ENCODE measurements at regions not wholly inside any gene's neighbourhood (a gene's known extent, or its start where the extent isn't known, plus 50 kb on each side); places are given as distances from the start of the nearest gene placed in this dataset.

GRCh38 chr11:70579316-70579955, 181.1 kb downstream of the CTTN start:
- ATAC-seq (ENCODE audit: insufficient read depth, low read depth): no peak
- no peak overlapping the region for H3K9ac ChIP-seq (ENCODE audit: low read depth, low read length)
- no peaks in the 10 kb centered on the region for H3K9me3 ChIP-seq (ENCODE audit: insufficient read depth, low read length, severe bottlenecking)
- TF ChIP-seq CTCF (IDR thresholded peaks at IDR 0.05; ENCODE audit: borderline replicate concordance, extremely low read depth, low read length, poor library complexity, severe bottlenecking) (no peak), EZH2 (IDR thresholded peaks at IDR 0.05; ENCODE audit: borderline replicate concordance, low read depth, low read length, severe bottlenecking) (no peak)
- no peak for DNase-seq
- H3K27me3 ChIP-seq (ENCODE audit: insufficient read depth, low read length, poor library complexity): no peaks in the 10 kb centered on the region
- no peak overlapping the region for H2AFZ ChIP-seq (ENCODE audit: low read depth, low read length)
- no peaks in the 10 kb centered on the region for H3K79me2 ChIP-seq (ENCODE audit: insufficient read depth, low read length)
- H3K36me3 ChIP-seq (ENCODE audit: insufficient read depth, low read length): no peaks in the 10 kb centered on the region
- no peak overlapping the region for H3K27ac ChIP-seq (ENCODE audit: low read length)
- no peak overlapping the region for H3K4me3 ChIP-seq (ENCODE audit: low read depth in 1 of 2, low read length in 2 of 2)
- H3K4me1 ChIP-seq (ENCODE audit: insufficient read depth, low read length): no peaks in the 10 kb centered on the region
- H4K20me1 ChIP-seq (ENCODE audit: insufficient read depth, low read length): peaks cover 25% of the 10 kb centered on the region
- no peak overlapping the region for H3K4me2 ChIP-seq (ENCODE audit: insufficient read depth, low read length)

DNA sequence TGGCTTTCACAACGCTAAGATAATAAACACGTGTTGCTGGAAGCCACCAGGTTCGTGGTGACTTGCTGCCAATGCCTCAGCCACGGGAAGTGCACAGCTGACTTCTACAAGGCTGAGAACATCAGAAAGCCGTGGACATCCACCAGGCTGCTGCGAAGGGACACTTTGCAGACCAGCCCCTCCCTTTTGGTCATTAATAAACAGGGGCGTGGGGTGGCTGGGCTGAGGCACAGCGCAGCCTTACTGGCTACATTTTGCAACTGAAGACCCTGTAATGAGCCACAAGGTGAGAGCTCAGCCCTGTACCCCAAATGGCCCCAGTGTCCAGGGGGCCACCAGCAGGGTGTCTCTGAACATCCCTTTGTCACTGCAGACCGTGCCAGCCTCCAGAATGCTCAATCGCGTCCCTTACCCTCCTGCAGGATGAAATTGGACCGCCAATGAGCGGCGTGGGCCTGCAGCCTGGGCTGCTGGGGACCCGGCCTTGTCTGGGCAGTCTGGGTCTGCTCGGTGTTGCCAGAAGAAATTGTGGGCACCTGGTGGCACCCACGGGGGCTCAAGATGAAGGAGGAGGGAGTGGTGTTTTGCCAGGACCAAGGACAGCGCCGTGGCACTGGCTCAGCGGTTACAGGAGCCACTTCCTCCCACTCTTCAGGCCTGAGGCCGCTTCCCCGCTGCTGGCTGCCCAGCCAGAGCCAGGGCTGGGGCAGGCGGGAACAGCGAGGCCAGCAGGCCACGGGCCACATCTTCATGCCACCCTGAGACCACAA, 181.9 kb downstream of the CTTN start:
- H3K27me3 ChIP-seq (ENCODE audit: insufficient read depth, low read length, poor library complexity): no peaks in the 10 kb centered on the region
- H3K27ac ChIP-seq (ENCODE audit: low read length): no peak overlapping the region
- no peaks in the 10 kb centered on the region for H3K4me1 ChIP-seq (ENCODE audit: insufficient read depth, low read length)
- no peaks in the 10 kb centered on the region for H3K9me3 ChIP-seq (ENCODE audit: insufficient read depth, low read length, severe bottlenecking)
- ATAC-seq (ENCODE audit: insufficient read depth, low read depth) (peak; percentile 49; the same call in 1 of the 3 replicates), DNase-seq (peak; percentile 37)
- no peaks in the 10 kb centered on the region for H3K36me3 ChIP-seq (ENCODE audit: insufficient read depth, low read length)
- H3K9ac ChIP-seq (ENCODE audit: low read depth, low read length): no peak overlapping the region
- H3K4me3 ChIP-seq (ENCODE audit: low read depth in 1 of 2, low read length in 2 of 2): no peak overlapping the region
- H4K20me1 ChIP-seq (ENCODE audit: insufficient read depth, low read length): peaks cover 30% of the 10 kb centered on the region
- no peak for TF ChIP-seq EZH2 (IDR thresholded peaks at IDR 0.05; ENCODE audit: borderline replicate concordance, low read depth, low read length, severe bottlenecking)
- no peak for TF ChIP-seq CTCF (IDR thresholded peaks at IDR 0.05; ENCODE audit: borderline replicate concordance, extremely low read depth, low read length, poor library complexity, severe bottlenecking)
- no peaks in the 10 kb centered on the region for H3K79me2 ChIP-seq (ENCODE audit: insufficient read depth, low read length)
- H2AFZ ChIP-seq (ENCODE audit: low read depth, low read length): no peak overlapping the region
- H3K4me2 ChIP-seq (ENCODE audit: insufficient read depth, low read length): no peak overlapping the region

DNA sequence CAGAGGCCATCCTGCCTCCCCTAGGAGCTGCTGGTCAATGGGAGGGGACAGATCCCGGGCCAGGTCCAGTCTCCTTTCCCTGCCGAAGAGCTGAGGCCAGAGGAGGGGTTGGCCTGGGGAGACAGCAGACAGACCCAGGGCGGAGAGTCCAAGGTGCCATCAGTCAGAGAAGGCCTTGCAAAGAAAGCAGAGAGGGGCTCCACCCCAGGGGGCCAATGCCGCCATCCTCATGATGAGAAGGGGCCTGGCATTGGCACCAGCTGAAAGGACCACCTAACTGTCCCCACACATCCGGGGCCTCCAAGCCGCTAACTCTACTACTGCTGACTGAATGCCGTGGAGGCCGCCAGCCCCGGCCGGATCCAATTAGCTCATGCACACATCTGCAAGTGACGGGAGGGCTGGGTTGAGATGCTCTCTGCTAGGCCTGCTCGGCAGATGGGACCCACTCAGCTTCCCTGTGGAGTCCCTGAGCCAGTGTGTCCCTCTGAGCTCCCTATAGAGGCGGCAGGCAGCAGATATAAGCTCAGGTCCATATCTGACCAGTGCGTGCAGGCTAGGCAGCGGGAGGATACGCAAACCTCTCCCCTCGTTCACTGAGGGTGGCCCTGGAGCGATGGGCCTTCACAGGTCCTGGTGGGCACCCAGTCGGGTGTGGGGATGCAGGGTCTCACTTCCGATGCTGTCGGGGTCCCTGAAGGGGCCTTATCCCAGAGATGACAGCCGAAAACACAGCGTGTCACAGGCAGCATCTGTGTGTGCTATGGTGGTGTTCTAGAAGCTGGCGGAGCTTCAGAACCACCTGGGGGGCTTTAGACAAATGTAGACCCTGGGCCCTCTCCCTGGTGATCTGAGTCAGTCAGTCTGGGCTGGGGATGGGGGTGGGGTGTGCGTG, 183.9 kb downstream of the CTTN start:
- H3K27ac ChIP-seq (ENCODE audit: low read length): no peak overlapping the region
- no peak overlapping the region for H3K4me2 ChIP-seq (ENCODE audit: insufficient read depth, low read length)
- H3K79me2 ChIP-seq (ENCODE audit: insufficient read depth, low read length): no peaks in the 10 kb centered on the region
- no peak overlapping the region for H3K4me3 ChIP-seq (ENCODE audit: low read depth in 1 of 2, low read length in 2 of 2)
- H4K20me1 ChIP-seq (ENCODE audit: insufficient read depth, low read length): peaks cover 30% of the 10 kb centered on the region
- no peaks in the 10 kb centered on the region for H3K9me3 ChIP-seq (ENCODE audit: insufficient read depth, low read length, severe bottlenecking)
- no peaks in the 10 kb centered on the region for H3K4me1 ChIP-seq (ENCODE audit: insufficient read depth, low read length)
- no peaks in the 10 kb centered on the region for H3K27me3 ChIP-seq (ENCODE audit: insufficient read depth, low read length, poor library complexity)
- no peak for ATAC-seq (ENCODE audit: insufficient read depth, low read depth)
- H2AFZ ChIP-seq (ENCODE audit: low read depth, low read length): no peak overlapping the region
- H3K36me3 ChIP-seq (ENCODE audit: insufficient read depth, low read length): no peaks in the 10 kb centered on the region
- TF ChIP-seq EZH2 (IDR thresholded peaks at IDR 0.05; ENCODE audit: borderline replicate concordance, low read depth, low read length, severe bottlenecking): no peak
- TF ChIP-seq CTCF (IDR thresholded peaks at IDR 0.05; ENCODE audit: borderline replicate concordance, extremely low read depth, low read length, poor library complexity, severe bottlenecking): no peak
- H3K9ac ChIP-seq (ENCODE audit: low read depth, low read length): no peak overlapping the region
- DNase-seq: no peak
